GM19467 (cell line): ENCODE measurements at regions not wholly inside any gene's neighbourhood (a gene's known extent, or its start where the extent isn't known, plus 50 kb on each side); places are given as distances from the start of the nearest gene placed in this dataset.
"Not testable (repeated sequence)": the region's sequence is repeated elsewhere in the genome, so short reads cannot be mapped to it uniquely, and the experiment has no call there.

Source experiments
- ATAC-seq: cut with Tn5 transposase; IDR thresholded peaks from one replicate; pipeline ENCODE4 v1.9.1; 2021; ENCODE audit warnings: mild to moderate bottlenecking, moderate library complexity; ENCODE audit not compliant: unreplicated experiment

GRCh38 chr2:196276421-196276820 is 105.0 kb upstream of the STK17B start:
- no peak for ATAC-seq

DNA sequence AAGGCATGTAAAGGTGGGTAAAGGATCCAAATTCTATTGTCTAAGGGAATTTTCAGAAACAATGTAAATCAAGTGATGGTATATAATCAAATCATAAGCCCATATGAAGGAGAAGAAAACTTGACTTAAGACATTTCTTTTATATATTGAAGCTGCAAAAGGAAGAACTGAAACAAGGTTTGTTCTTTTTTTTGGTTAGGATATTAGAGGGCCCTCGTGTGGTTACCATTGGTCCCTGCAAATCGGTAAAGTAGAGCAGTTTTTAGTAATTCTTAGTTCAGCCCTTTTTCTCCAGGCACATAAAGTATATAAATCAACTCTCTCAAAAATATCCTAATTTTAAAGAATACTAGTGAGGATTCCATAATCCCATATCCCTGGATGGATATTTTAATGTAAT is 105.6 kb upstream of the STK17B start:
- ATAC-seq = no peak

DNA sequence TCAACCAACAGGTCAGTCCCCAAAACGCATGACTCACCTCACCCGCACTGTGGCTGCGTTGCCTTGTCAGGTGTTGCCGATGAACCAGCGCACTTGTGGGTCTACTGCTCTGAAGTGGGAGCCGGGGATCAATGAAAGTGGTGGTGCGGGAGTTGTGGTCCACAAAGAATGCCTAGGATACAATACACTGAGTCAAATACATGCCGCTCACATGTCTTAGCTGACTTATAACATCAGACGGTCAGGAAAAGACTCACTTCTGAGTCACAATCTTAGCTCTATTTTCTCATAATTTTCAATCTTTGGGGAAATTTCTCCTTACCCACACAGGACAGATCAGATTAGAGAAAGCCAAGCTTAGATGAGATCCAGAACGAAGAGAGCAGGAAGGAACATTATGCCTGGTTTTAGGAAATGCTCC is 107.1 kb upstream of the STK17B start:
- no peak for ATAC-seq

- ATAC-seq = no peak
Measured at GRCh38 chr2:196279541-196279940, 108.2 kb upstream of the STK17B start.

GRCh38 chr2:196284144-196284844 is 112.9 kb upstream of the STK17B start:
- no peak for ATAC-seq

- no peak for ATAC-seq
Measured at GRCh38 chr2:196284866-196285557, 113.6 kb upstream of the STK17B start.

DNA sequence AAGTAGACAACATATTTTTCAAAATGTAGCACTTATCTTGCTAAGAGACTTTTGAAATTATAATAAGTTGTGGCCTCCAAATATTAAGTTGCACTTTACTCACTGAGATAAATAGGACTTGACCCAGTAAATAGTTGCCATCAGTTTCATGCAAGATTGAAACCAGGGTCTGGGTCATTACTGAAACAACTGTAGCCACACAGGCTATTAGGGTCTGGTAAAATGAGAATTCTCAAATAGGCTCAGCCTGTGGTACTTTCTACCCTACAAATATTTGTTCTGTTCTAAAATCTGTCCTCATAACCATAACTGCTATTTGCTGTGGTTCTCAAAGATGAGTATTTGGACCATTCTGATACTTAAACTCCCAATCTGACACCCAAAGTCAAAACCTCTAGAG is 115.4 kb upstream of the STK17B start:
- ATAC-seq = no peak

DNA sequence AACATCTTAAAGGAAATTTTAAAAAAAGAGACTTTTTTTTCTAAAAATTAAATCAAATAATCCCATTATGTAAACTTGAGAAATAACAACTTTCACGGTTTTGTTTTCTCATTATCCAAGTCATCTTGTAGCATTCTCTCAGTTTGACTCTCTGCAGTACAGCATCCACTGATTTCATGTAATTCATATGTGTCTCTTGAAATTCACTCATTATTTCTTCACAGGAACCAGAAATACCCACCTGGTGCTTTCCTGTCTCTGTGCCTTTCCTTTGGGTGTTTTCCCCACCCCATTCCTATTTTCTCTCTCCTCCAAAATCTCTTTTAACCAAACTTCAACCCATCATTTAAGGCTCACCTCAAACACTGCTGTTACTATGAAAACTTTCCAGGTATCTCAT is 116.1 kb upstream of the STK17B start:
- ATAC-seq = no peak

GRCh38 chr2:196288006-196288538 is 116.7 kb upstream of the STK17B start:
- no peak for ATAC-seq

- ATAC-seq = no peak
Measured at GRCh38 chr2:196289000-196289399, 117.6 kb upstream of the STK17B start.

DNA sequence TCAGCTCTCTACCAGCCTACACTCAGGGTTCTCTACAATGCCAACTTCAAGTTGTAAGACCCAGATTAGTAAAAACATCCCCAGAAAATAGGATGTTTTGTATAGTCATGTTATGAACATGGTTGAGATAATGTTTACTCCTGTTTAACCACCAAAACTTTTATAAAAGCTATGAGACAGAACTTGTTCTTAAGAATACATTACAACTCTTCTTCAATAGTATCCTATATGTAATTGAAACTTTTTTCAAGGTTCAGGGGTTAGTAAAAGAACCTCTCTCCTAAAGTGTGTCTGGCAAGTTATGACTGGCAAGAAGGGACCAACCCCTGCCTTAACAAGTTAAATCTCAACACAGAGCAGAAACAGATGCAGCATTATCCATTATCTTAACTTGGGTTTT is 118.8 kb upstream of the STK17B start:
- ATAC-seq = no peak

DNA sequence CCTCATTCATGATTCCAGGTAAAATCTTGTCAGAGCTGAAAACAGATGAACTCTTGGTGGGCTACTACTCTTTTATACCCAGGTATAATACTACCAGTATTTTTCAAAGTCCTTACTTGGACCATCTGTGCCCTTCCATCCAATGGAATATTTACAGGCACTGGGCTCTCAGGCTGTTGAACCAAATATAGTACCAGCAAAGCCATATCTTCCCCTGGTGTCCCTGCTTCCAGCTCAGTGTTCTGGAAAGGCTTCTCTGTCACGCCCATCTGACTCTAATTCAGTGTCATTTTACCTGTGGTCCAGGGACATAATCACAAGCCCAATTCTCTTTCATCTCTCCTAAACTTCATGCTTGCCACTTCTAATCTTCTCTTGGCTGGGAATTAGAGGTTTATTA is 119.2 kb upstream of the STK17B start:
- no peak for ATAC-seq

DNA sequence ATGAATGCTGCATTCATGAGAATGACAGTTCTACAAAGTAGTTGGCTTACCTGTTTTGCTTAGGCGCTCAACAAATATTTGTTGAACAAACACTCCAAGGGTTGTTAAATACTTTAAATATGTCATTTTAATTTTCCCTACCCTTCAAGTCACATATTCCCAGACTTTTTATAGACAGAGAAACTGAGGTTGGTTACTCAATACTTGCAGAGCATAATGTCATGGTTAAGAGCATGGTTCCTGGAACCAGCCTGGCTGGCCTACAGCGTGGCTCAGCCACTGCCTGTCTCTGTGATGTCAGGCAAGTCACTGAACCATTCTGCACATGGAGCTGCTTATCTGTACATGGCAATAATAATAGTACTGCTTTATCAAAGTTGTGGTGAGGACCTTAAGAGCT is 120.0 kb upstream of the STK17B start:
- ATAC-seq = peak; percentile 23

- ATAC-seq = peak; percentile 52
Measured at GRCh38 chr2:196291873-196292800, 120.8 kb upstream of the STK17B start.

GRCh38 chr2:196293751-196294515 is 122.6 kb upstream of the STK17B start:
- ATAC-seq = no peak

- no peak for ATAC-seq
Measured at GRCh38 chr2:196294516-196294909, 123.1 kb upstream of the STK17B start.

DNA sequence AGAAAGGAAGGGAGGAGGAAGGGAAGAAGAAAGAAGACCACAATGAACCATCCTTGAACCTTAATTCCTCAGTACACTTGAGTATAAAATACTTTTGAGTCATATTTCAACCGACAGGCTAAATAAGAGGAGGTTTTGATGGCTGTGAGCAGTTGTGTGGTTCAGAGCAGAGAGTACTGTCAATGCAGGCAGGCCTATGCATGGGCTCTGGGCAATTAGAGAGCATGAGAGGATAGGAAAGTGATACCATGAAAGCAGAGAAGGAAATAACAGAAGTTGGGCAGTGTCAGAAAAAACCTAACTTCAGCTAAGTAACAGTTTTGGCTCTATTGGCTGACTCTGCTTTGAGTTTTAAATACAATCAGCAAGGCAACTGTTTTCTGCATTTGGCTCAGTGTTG is 123.6 kb upstream of the STK17B start:
- ATAC-seq = no peak

DNA sequence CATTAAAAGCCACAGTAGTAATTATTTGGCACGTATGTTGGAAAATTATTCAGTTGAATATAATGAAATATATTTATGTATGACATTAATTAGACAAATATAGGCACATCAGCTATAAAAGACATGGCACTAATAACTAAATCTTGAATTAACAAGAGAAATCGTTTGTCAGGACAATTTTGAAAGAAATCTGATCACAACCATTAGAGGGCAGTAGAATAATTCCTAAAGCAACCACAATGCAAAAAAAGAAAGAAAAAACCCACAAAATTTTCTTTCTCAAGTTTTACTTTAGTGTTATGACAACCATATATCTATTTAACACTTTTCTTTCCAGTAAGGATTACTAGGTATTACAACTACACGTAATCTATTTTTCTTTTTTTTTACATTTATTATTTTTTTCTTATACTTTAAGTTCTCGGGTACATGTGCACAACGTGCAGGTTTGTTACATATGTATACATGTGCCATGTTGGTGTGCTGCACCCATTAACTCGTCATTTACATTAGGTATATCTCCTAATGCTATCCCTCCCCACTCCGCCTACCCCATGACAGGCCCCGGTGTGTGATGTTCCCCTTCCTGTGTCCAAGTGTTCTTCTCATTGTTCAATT is 126.8 kb upstream of the STK17B start:
- not testable (repeated sequence) for ATAC-seq

DNA sequence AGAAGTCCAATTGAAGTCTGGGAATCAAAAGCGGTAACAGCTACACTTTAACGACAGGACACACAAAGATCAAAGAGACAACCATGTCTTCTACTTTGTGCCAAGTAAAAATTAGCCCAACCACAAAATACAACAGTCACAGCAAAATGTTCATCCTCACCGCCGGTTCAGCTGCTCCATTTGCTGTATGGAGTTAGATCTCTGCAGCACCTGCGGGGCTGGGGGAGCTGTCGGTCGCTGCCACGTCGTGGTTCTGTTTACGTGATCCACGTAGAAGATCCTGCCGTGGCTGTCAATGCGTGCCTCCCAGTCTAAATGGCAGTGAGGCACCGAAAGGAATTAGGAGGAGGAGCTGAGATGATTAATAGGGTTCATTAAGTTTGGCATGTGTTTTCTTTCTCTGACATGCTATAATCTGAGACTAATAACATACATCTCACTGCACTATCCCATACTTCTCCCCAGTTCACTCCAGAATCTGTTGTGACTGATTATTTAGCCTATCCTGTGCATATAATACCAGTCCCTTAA is 136.5 kb upstream of the STK17B start:
- no peak for ATAC-seq

GRCh38 chr2:196309691-196310090 is 138.3 kb upstream of the STK17B start:
- ATAC-seq = no peak
